Fibroblast of the aortic adventitia (primary cell): ENCODE measurements at regions not wholly inside any gene's neighbourhood (a gene's known extent, or its start where the extent isn't known, plus 50 kb on each side); places are given as distances from the start of the nearest gene placed in this dataset.

Experiments used
- DNase-seq: peaks from one replicate; pipeline ENCODE4 v3.0.0-alpha.2; 2010; ENCODE audit warnings: low read depth
- H3K4me3 ChIP-seq: 2 replicates; pipeline ENCODE4 v1.5.1; 2011; ENCODE audit warnings: low read depth, mild to moderate bottlenecking, control low read depth, low read length, moderate library complexity
- TF ChIP-seq, protein P1 (sequence below): IDR thresholded peaks from 2 replicates; pipeline ENCODE4 v1.5.1; 2011; ENCODE audit warnings: mild to moderate bottlenecking, low read length, control low read depth, inconsistent platforms; ENCODE audit not compliant: insufficient read depth

GRCh38 chr17:77891602-77892001 is 66.9 kb upstream of the TNRC6C start:
- H3K4me3 ChIP-seq, result no peak overlapping the region
- TF ChIP-seq, protein P1, sequence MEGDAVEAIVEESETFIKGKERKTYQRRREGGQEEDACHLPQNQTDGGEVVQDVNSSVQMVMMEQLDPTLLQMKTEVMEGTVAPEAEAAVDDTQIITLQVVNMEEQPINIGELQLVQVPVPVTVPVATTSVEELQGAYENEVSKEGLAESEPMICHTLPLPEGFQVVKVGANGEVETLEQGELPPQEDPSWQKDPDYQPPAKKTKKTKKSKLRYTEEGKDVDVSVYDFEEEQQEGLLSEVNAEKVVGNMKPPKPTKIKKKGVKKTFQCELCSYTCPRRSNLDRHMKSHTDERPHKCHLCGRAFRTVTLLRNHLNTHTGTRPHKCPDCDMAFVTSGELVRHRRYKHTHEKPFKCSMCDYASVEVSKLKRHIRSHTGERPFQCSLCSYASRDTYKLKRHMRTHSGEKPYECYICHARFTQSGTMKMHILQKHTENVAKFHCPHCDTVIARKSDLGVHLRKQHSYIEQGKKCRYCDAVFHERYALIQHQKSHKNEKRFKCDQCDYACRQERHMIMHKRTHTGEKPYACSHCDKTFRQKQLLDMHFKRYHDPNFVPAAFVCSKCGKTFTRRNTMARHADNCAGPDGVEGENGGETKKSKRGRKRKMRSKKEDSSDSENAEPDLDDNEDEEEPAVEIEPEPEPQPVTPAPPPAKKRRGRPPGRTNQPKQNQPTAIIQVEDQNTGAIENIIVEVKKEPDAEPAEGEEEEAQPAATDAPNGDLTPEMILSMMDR, result no peak
- DNase-seq, result no peak

DNA sequence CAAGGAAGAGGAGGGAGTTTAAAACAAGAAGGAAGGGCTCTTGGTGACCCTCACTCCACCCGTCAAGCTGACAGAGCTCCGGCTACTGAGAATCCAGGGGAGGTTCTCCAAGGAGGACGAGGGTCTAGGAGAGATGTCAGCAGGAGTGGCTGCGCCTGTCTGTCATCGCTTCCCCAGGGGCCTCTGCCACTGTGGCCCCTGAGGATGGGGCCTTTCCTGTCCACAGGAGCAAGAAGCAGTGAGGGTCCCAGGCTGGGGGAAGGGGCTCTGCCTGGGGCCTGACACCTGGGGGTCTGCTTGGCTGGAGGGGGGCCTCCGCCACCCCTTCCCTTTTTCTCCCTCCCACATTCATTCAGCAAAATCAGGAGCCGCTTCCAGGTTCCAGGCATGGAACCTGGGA is 66.5 kb upstream of the TNRC6C start:
- no peak overlapping the region for H3K4me3 ChIP-seq
- TF ChIP-seq, protein P1, result no peak
- no peak for DNase-seq

GRCh38 chr17:77892469-77893143 is 65.9 kb upstream of the TNRC6C start:
- DNase-seq, result no peak
- TF ChIP-seq, protein P1, result peak; percentile 10
- no peak overlapping the region for H3K4me3 ChIP-seq

GRCh38 chr17:77893144-77894044 is 65.1 kb upstream of the TNRC6C start:
- no peak for DNase-seq
- TF ChIP-seq, protein P1, result no peak
- no peak overlapping the region for H3K4me3 ChIP-seq

DNA sequence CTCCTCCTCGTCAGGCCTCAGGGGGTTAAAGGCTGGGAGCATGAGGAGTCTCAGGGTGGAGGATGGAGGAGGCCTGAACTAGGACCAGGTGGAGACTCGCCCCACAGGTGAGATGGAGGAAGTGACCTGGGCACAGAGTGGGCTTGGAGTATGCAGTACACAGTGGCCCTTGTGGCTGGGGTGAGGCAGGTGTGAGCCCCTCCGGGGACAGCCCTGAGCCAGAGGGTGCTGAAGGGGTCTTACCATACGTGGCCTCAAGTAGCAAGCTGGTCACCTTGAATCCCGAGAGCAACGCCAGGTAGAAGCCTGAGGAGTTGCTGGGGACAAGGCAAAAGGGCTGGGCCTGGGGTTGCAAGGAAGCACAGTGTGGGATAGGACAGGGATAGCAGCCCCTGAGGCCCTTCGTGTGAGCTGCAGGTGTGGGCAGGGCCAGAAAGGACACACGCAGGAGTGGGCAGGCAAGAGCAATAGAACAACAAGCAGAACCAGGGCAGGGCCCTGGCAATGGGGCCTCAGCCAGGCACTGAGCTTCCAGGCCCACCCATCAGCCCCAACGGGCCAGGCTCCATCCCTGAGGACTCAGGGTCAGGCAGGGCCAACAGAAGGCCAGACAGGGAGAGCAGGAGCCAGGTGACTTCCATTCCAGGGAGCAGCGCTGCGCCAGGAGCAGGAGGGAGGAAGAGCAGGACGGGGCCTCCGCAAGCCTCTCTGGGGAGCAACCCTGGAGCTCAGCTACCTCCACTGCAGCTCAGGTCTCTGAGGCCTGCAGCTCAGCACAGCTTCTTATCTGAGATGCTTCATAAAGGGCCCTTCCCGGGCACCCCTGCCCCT is 64.2 kb upstream of the TNRC6C start:
- DNase-seq, result no peak
- H3K4me3 ChIP-seq, result no peak overlapping the region
- TF ChIP-seq, protein P1, result no peak

GRCh38 chr17:77897741-77898301 is 60.7 kb upstream of the TNRC6C start:
- H3K4me3 ChIP-seq, result no peak overlapping the region
- DNase-seq, result no peak
- TF ChIP-seq, protein P1, result no peak
